RKO (cell line): ENCODE measurements at regions not wholly inside any gene's neighbourhood (a gene's known extent, or its start where the extent isn't known, plus 50 kb on each side); places are given as distances from the start of the nearest gene placed in this dataset.

Source experiments
- DNase-seq: peaks from one replicate; pipeline ENCODE4 v3.0.0-alpha.2; 2016; ENCODE audit warnings: low spot score

DNA sequence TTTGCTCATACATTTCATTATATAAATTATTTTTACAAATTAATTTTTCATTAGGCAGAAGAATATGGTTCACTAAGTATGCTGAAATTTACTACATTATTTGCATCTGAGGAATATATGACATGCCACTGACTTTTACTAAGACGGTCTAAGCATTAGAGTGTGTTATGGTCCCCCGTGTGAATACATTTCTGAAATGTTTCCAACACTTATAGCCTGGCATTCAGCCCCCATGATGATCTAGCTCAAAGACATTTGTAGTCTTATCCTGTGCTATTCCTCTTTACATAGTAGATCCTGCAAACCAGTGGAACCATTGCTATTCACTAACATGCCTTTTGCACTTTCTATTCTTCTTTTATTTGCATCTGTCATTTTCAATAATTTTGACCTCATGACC, 1878.0 kb downstream of the MRPL39 start:
- no peak for DNase-seq

GRCh38 chr21:23725576-23725975, 1881.7 kb downstream of the MRPL39 start:
- DNase-seq: no peak

- no peak for DNase-seq
Measured at GRCh38 chr21:23718446-23719285, 1888.6 kb downstream of the MRPL39 start.

- DNase-seq: no peak
Measured at GRCh38 chr21:23712166-23712565, 1895.1 kb downstream of the MRPL39 start.

DNA sequence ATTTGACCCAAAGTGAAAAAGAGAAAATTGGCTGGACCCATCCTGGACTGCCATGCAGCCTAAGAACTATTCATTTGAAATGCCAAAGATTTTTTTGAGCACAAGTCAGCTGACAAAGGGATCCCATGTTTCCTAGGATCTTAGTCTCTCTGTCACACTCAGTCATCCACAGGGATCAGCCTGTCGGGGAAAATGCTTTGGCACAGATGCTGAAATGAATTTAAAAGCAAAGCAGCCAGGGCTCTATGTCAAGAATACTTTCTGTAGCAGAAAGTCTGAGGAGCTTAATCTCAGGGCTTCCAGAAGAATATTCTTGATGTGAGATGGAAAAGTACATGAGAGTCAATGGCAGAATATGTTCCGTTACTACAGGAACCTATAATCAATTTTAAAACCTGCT, 1900.8 kb downstream of the MRPL39 start:
- DNase-seq: no peak

DNA sequence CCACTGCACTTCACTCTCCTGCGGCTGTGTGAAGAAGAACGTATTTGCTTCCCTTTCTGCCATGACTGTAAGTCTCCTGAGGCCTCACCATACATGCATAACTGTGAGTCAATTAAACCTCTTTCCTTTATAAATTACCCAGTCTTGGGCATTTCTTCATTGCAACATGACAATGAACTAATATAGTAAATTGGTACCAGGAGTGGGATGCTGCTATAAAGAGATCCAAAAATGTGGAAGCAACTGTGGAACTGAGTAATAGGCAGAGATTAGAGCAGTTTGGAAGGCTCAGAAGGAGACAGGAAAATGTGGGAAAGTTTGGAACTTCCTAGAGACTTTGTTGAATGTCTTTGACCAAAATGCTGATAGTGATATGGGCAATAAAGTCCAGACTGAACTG, 1907.9 kb downstream of the MRPL39 start:
- no peak for DNase-seq

- DNase-seq: no peak
Measured at GRCh38 chr21:23698619-23699018, 1908.7 kb downstream of the MRPL39 start.

DNA sequence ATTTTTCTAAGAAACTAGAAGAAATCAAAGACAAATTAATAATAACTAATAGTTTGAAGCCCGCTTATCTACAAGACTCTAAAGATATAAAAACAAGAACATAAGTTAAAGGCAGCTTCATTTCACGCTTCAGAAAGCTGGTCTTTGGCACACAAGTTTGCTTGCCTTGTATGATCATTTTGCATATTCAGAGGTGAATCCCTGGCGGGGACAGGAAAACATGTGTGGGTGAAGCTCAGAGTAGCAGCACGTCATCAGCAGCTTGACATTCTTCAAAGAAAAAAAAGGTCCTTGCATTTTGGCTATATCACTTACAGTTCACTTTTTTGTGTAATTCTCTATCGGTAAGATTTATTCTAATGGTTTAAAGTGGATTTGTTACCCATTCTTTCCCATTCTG, 1911.8 kb downstream of the MRPL39 start:
- no peak for DNase-seq

DNA sequence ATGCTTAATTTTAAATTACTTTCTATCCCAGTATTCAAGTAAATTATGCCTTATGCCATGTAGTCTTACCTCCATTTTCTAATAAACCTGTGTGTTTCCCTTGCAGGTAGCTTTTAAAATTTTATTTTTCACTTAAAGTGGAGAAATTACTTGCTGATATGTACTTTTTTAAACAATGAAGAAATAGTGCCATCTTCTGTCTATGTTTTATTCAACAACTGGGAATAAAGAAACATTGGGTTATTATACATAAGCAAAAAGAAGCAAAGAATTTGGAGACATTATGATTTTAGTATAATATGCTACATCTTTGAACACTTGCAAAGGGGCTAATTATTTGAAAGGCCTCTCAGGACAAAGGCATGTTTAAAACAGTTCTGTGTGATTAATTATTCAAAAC, 1912.9 kb downstream of the MRPL39 start:
- DNase-seq: peak; percentile 11

- DNase-seq: no peak
Measured at GRCh38 chr21:23690316-23690715, 1917.0 kb downstream of the MRPL39 start.

DNA sequence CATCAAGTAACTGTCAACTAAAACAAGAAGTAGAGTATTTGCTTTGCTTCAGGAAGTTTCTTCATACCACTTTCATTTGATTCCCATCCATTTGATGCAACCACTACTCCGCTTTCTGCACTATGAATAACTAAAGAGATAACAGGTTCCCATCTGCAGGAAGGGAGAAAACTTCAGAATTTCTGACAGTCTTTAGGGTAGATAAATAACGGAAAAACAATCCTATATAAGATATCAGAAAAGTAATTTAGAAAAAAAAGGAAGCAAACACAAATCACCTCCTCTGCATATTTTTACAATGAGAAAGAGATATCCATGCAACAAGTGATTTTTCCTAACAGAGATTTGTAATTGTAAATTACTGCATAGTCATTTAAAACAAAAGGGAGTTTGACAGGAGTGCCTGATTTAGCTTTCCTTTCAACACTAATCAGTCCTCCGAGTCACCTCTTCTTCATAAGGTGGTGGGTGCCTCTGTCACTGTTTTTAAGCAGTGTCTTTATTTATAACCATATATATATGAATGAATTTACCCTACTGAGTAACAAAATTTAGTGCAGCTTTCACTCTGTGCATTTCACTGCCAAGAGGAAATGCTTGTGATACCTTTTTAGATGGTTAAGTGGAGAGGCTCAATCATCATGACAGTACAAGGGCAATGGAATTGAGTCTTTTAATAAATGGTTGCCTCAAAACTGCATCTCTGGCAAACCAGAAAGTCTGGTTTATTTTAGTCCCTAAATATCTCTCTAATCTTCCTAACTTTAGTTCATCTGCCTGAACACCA, 1920.4 kb downstream of the MRPL39 start:
- no peak for DNase-seq

- no peak for DNase-seq
Measured at GRCh38 chr21:23684431-23684830, 1922.8 kb downstream of the MRPL39 start.

- DNase-seq: no peak
Measured at GRCh38 chr21:23664193-23664694, 1943.0 kb downstream of the MRPL39 start.

DNA sequence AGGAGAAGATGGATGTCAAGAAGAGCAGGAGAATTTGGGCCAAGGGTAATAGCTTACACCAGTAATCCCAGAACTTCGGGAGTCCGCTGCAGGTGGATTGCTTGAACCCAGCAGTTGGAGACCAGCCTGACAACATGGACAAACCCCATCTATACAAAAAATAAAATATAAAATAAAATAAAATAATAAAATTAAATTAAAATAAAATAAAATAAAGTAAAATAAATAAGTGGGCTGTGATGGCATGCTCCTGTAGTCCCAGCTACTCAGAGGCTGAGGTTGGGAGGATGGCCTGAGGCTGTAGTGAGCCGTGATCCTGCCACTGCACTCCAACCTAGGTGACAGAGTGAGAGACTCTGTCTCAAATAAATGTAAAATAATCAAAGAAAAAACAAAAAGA, 1946.7 kb downstream of the MRPL39 start:
- DNase-seq: no peak

GRCh38 chr21:23644768-23645167, 1962.5 kb downstream of the MRPL39 start:
- no peak for DNase-seq

DNA sequence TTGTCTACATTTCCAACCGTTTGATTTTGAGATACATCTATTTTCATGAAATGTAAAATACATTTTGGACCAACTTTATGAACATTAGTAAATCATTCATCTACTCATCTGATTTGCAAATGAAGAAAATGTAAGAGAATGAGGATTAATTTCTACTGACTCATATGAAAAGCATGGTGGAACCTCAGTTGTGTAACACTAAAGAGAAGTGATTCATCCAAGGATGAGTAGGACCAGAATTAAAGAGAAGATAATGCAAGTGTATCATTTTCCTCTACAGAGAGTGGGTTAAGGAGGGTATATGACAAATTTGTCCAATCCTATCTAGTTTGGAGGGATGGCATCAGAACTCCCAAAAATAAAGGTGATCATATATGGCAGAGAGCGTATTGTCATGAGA, 1967.6 kb downstream of the MRPL39 start:
- peak; percentile 5 for DNase-seq

GRCh38 chr21:23638131-23638695, 1969.1 kb downstream of the MRPL39 start:
- no peak for DNase-seq

DNA sequence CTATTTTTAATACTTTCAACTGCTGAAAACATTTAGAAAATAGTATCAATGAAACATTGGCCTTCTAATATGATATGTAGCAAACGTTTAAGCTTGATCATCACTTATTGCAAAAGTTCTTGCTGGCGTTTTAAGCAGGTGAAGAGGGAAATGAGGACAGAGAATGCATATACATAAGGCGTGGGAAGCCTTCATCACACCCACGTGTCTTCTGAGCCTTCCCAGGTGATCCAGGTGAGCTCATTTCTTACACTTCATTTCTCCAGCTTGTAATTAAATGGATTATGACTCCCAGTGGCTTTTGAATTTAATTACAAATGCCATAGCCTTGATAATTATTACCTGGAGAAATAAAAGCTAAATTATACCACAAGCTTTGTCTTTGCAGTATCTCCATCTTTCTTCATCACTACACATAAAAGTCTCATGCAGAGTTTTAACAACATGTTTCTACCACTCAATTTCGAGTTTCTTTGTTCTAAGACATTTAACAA, 1973.8 kb downstream of the MRPL39 start:
- DNase-seq: no peak

DNA sequence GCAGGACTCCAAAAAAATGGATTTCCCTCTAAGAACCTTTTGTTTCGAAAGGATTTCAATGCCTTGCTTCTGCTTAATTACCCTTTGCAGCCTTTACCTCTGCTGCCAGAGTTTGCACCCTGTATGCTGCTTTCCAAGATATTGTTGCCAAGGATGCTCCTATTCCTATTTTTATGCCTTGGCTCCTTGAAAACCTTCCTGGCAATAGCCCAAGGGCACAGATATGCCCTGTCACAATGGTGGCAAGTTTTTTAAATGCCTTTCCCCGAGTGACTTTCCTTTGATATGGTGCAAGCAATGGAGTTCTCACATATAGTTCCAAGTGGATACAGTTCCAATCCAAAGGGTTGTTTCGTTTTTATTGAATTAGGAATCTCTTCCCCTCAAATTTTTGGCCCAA, 1983.0 kb downstream of the MRPL39 start:
- no peak for DNase-seq

DNA sequence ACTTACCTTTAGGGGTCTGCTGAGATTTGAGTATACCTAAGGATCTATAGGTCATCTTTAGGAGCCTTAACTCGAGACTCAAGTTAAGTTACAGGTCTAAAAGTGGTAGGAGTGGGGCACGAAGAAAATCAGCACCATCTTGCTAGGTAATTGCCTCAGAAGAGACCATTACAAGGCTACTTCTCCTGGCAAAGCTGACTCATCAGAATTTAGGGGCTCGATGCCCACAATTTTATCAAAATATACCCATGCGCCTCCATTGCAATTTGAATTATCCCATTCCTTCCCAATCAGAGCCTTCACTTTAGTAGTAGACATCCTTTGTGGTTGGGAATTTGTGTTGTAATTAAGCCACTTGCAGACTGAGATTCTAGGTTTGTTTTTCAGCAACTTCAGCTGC, 1994.3 kb downstream of the MRPL39 start:
- DNase-seq: no peak

GRCh38 chr21:23612210-23612609, 1995.1 kb downstream of the MRPL39 start:
- DNase-seq: no peak

DNA sequence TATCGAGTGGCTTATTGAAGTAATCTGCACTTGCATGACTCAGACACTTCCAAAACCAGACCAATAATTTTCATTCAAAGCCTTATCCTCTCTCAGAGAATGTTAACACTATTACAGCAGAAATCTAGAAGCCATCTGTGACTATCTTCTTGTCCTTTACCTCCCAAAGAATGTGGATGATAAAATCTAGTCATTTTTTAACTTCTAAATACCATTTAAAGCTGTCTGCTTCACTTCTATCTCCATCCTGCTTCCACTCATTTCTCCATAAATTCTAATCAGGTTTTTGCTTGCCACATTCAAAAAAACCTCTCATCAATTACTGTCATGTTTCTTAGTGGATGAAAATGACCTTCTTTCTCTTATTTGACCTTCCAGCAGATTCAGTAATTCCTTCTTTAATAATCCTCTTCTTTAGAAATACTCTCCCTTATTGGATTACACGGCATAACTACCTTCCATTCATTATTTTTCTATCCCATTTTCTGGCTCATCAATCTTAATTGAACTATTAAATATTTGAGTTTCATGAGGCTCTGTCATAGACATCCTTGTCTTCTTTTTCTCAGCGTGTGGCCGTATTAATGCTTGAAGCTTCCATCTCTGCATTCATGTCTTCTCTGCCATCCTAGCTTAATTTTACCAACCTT, 1999.4 kb downstream of the MRPL39 start:
- no peak for DNase-seq
